HEK293 (cell line): ENCODE measurements at regions not wholly inside any gene's neighbourhood (a gene's known extent, or its start where the extent isn't known, plus 50 kb on each side); places are given as distances from the start of the nearest gene placed in this dataset.

ENCODE experiments used
- CTCF ChIA-PET: fragments of 350-600 bp; formaldehyde crosslinking; extraction: SDS; loops from one replicate; lab custom pipeline; 2021; ENCODE audit warnings: antibody characterized with exemption; lab: Yijun Ruan, JAX
- POLR2A ChIA-PET: fragments of 300-600 bp; formaldehyde crosslinking; extraction: SDS; loops from one replicate; lab custom pipeline; 2020; ENCODE audit warnings: antibody characterized with exemption, inconsistent platforms; lab: Yijun Ruan, JAX
- H3K27ac ChIP-seq: fragments of 200-500 bp; sonication (Bioruptor generic); 2 replicates; pipeline ENCODE4 v1.5.1; 2014; ENCODE audit warnings: low read depth, low read length, control low read depth, inconsistent platforms; ENCODE audit errors: extremely low read depth
- H3K36me3 ChIP-seq, 2 experiments: fragments of 200-500 bp in 1 of 2; sonication (Bioruptor generic) in 1 of 2; 1 replicate in 1 of 2; 2 replicates in 1 of 2; pipeline ENCODE4 v1.5.1; 2014 to 2017; ENCODE audit warnings: inconsistent platforms in 2 of 2, low read length in 2 of 2; ENCODE audit not compliant: control insufficient read depth in 2 of 2, insufficient read depth in 1 of 2
- H3K4me1 ChIP-seq: fragments of 200-500 bp; sonication (Bioruptor generic); 2 replicates; pipeline ENCODE4 v1.5.1; 2014; ENCODE audit warnings: mild to moderate bottlenecking, low read length, inconsistent platforms; ENCODE audit not compliant: control insufficient read depth, insufficient read depth
- H3K4me3 ChIP-seq: 2 replicates; pipeline ENCODE4 v1.5.1; 2011; ENCODE audit warnings: low read depth, mild to moderate bottlenecking, control low read depth, low read length, moderate library complexity
- H3K9me3 ChIP-seq: fragments of 200-500 bp; sonication (Bioruptor generic); 2 replicates; pipeline ENCODE4 v1.5.1; 2014; ENCODE audit warnings: low read depth, low read length, inconsistent platforms; ENCODE audit not compliant: control insufficient read depth, insufficient read depth
- BCL11B ChIP-seq: fragments of 450-650 bp; formaldehyde crosslinking; IDR thresholded peaks from 2 replicates; pipeline ENCODE4 v1.5.1; 2016; ENCODE audit warnings: low read depth, missing biosample characterization, missing genetic modification characterization
- HOXC10 ChIP-seq: sonication (generic); formaldehyde crosslinking; IDR thresholded peaks from 2 replicates; pipeline ENCODE4 v1.8.1; 2023; ENCODE audit warnings: mild to moderate bottlenecking, missing genetic modification reagents
- MYNN ChIP-seq: fragments of 450-650 bp; formaldehyde crosslinking; IDR thresholded peaks from 2 replicates; pipeline ENCODE4 v1.5.1; 2016; ENCODE audit warnings: missing biosample characterization, missing genetic modification characterization, borderline replicate concordance
- SALL2 ChIP-seq: fragments of 450-650 bp; formaldehyde crosslinking; IDR thresholded peaks from 2 replicates; pipeline ENCODE4 v1.5.0; 2017; ENCODE audit warnings: missing biosample characterization, mild to moderate bottlenecking, missing genetic modification characterization, borderline replicate concordance
- SCRT2 ChIP-seq: fragments of 450-650 bp; formaldehyde crosslinking; IDR thresholded peaks from 2 replicates; pipeline ENCODE4 v1.5.1; 2016; ENCODE audit warnings: missing biosample characterization, missing genetic modification characterization
- ZBTB26 ChIP-seq: fragments of 450-650 bp; formaldehyde crosslinking; optimal IDR thresholded peaks from 2 replicates; pipeline ENCODE3; 2016; ENCODE audit warnings: missing biosample characterization, mild to moderate bottlenecking, missing genetic modification characterization
- ZFP41 ChIP-seq: fragments of 450-650 bp; formaldehyde crosslinking; IDR thresholded peaks from 2 replicates; pipeline ENCODE4 v1.5.1; 2016; ENCODE audit warnings: missing biosample characterization, missing genetic modification characterization, borderline replicate concordance
- ZNF19 ChIP-seq: fragments of 450-650 bp; formaldehyde crosslinking; IDR thresholded peaks from 2 replicates; pipeline ENCODE4; 2016; ENCODE audit warnings: missing biosample characterization, missing genetic modification characterization, low read depth
- ZNF280D ChIP-seq: fragments of 450-650 bp; formaldehyde crosslinking; IDR thresholded peaks from 2 replicates; pipeline ENCODE4 v1.5.1; 2016; ENCODE audit warnings: missing biosample characterization, missing genetic modification characterization
- ZNF391 ChIP-seq: fragments of 450-650 bp; formaldehyde crosslinking; IDR thresholded peaks from 2 replicates; pipeline ENCODE4 v1.5.1; 2016; ENCODE audit warnings: low read depth, missing biosample characterization, missing genetic modification characterization, borderline replicate concordance
- ZNF513 ChIP-seq: fragments of 450-650 bp; IDR thresholded peaks from 2 replicates; pipeline ENCODE4 v1.5.1; 2018; ENCODE audit warnings: missing biosample characterization, missing genetic modification characterization
- ZNF544 ChIP-seq: fragments of 450-650 bp; formaldehyde crosslinking; IDR thresholded peaks from 2 replicates; pipeline ENCODE4 v1.5.0; 2017; ENCODE audit warnings: missing biosample characterization, missing genetic modification characterization
- ZNF645 ChIP-seq: fragments of 450-650 bp; formaldehyde crosslinking; IDR thresholded peaks from 2 replicates; pipeline ENCODE4; 2016; ENCODE audit warnings: missing biosample characterization, missing genetic modification characterization
- ZNF677 ChIP-seq: fragments of 450-650 bp; IDR thresholded peaks from 2 replicates; pipeline ENCODE4 v1.5.0; 2018; ENCODE audit warnings: missing biosample characterization, mild to moderate bottlenecking, missing genetic modification characterization, moderate library complexity
- ZNF776 ChIP-seq: fragments of 450-650 bp; formaldehyde crosslinking; IDR thresholded peaks from 2 replicates; pipeline ENCODE4 v1.5.0; 2017; ENCODE audit warnings: missing biosample characterization, missing genetic modification characterization, borderline replicate concordance
- ZNF843 ChIP-seq: fragments of 450-650 bp; formaldehyde crosslinking; IDR thresholded peaks from 2 replicates; pipeline ENCODE4 v1.5.1; 2016; ENCODE audit warnings: missing biosample characterization, missing genetic modification characterization
- ZSCAN23 ChIP-seq: fragments of 450-650 bp; formaldehyde crosslinking; IDR thresholded peaks from 2 replicates; pipeline ENCODE4 v1.5.1; 2016; ENCODE audit warnings: missing biosample characterization, missing genetic modification characterization
- ZSCAN30 ChIP-seq: fragments of 450-650 bp; IDR thresholded peaks from 2 replicates; pipeline ENCODE4 v1.5.1; 2018; ENCODE audit warnings: missing biosample characterization, mild to moderate bottlenecking, missing genetic modification characterization, moderate library complexity
- TF ChIP-seq, protein P1 (sequence below): fragments of 450-650 bp; formaldehyde crosslinking; IDR thresholded peaks from 2 replicates; pipeline ENCODE4 v1.5.1; 2017; ENCODE audit warnings: missing biosample characterization, missing genetic modification characterization
- TF ChIP-seq, protein P2 (sequence below): fragments of 450-650 bp; formaldehyde crosslinking; IDR thresholded peaks from 2 replicates; pipeline ENCODE4 v1.5.0; 2017; ENCODE audit warnings: missing biosample characterization, missing genetic modification characterization, borderline replicate concordance

DNA sequence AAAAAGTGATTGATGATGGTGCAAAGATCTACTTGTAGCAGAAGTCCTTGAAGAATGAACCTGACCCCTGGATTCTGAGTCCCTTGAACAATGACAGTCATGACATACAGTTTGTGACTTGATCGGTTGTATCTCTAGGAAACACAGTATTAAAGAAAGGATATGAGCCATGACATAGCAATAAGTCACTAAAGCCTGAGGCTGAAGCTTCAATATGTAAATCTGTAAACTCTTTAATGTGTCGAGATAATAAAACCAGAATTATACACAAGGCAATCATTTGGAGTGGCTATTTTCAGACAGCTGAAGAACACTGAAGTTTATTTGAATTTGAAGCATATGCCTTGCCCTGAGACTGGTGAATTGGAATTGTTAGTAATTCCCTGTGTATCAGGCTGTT, 911.5 kb upstream of the RAG2 start (continued):
- TF ChIP-seq, protein P1, sequence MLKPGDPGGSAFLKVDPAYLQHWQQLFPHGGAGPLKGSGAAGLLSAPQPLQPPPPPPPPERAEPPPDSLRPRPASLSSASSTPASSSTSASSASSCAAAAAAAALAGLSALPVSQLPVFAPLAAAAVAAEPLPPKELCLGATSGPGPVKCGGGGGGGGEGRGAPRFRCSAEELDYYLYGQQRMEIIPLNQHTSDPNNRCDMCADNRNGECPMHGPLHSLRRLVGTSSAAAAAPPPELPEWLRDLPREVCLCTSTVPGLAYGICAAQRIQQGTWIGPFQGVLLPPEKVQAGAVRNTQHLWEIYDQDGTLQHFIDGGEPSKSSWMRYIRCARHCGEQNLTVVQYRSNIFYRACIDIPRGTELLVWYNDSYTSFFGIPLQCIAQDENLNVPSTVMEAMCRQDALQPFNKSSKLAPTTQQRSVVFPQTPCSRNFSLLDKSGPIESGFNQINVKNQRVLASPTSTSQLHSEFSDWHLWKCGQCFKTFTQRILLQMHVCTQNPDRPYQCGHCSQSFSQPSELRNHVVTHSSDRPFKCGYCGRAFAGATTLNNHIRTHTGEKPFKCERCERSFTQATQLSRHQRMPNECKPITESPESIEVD, result no peak
- TF ChIP-seq ZNF645 (tag by site-specific recombination) (no peak), ZNF776 (tag by site-specific recombination) (no peak), SALL2 (no peak), ZFP41 (no peak), ZNF843 (tag by site-specific recombination) (no peak), SCRT2 (tag by site-specific recombination) (no peak), MYNN (no peak)

DNA sequence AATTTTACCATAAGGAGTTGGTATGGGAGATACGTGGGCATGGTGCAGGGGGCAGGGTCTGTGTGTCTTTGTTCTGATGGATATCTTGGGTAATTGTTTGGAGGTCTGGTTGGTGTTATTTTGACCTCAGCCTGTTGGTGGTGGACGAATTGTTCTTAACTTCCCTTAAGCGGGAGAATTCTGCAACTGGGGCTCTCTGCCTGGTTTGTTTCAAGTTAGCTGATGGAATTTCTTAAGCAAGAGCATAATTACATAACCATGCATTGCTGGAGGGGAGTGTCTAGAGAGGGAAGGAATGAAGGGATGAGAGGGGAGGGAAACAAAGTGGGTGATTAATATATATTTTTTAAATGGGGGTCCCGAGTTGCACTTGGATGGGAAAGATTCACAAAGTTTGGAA, 908.5 kb upstream of the RAG2 start:
- POLR2A ChIA-PET, result no interaction called here

More for the DNA sequence above, 908.5 kb upstream of the RAG2 start:
- CTCF ChIA-PET, result interaction anchor here (0.6 kb wide), 1 partner anchor 145 kb away, joined by 3 read pairs; no protein-coding TSS in a partner anchor
- no peaks in the 10 kb centered on the region for H3K4me1 ChIP-seq
- no peak overlapping the region for H3K4me3 ChIP-seq
- no peaks in the 10 kb centered on the region for H3K9me3 ChIP-seq
- H3K27ac ChIP-seq, result no peak overlapping the region
- no peak for TF ChIP-seq ZNF513 (tag by site-specific recombination)
- TF ChIP-seq, protein P2, sequence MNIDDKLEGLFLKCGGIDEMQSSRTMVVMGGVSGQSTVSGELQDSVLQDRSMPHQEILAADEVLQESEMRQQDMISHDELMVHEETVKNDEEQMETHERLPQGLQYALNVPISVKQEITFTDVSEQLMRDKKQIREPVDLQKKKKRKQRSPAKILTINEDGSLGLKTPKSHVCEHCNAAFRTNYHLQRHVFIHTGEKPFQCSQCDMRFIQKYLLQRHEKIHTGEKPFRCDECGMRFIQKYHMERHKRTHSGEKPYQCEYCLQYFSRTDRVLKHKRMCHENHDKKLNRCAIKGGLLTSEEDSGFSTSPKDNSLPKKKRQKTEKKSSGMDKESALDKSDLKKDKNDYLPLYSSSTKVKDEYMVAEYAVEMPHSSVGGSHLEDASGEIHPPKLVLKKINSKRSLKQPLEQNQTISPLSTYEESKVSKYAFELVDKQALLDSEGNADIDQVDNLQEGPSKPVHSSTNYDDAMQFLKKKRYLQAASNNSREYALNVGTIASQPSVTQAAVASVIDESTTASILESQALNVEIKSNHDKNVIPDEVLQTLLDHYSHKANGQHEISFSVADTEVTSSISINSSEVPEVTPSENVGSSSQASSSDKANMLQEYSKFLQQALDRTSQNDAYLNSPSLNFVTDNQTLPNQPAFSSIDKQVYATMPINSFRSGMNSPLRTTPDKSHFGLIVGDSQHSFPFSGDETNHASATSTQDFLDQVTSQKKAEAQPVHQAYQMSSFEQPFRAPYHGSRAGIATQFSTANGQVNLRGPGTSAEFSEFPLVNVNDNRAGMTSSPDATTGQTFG, result no peak
- no peak for TF ChIP-seq ZSCAN23 (tag by site-specific recombination)
- TF ChIP-seq ZNF19, result no peak
- TF ChIP-seq HOXC10 (CRISPR knock-in tag), result no peak
- no peak for TF ChIP-seq ZBTB26
- no peak for TF ChIP-seq ZSCAN30 (tag by site-specific recombination)
- no peak for TF ChIP-seq ZNF677 (tag by site-specific recombination)
- TF ChIP-seq ZNF391 (tag by site-specific recombination), result no peak
- no peak for TF ChIP-seq SALL2
- TF ChIP-seq BCL11B (tag by site-specific recombination), result no peak
- no peak for TF ChIP-seq ZNF544 (tag by site-specific recombination)
- no peak for TF ChIP-seq ZNF280D (tag by site-specific recombination)
- no peaks in the 10 kb centered on the region for H3K36me3 ChIP-seq
